Stimulated activated memory B cell treated with anti-CD40 and anti-IgM and Interleukin-4, amounts not matched to agents 10 μg/mL and 1 μg/mL and 100 μg/mL, for 72 hours (primary cell): ENCODE measurements at regions not wholly inside any gene's neighbourhood (a gene's known extent, or its start where the extent isn't known, plus 50 kb on each side); places are given as distances from the start of the nearest gene placed in this dataset.
"Not testable (repeated sequence)": the region's sequence is repeated elsewhere in the genome, so short reads cannot be mapped to it uniquely, and the experiment has no call there.

Experiments
- ATAC-seq: fragments of 150-1000 bp; cut with Tn5 transposase; 2 replicates; pipeline ENCODE4 v1.10.0; 2021
- H3K27ac Mint-ChIP-seq: one replicate; pipeline ENCODE4 v1.8.0; 2022; ENCODE audit warnings: mild to moderate bottlenecking, mixed read lengths
- H3K27me3 Mint-ChIP-seq: one replicate; pipeline ENCODE4 v1.8.0; 2022; ENCODE audit warnings: mixed read lengths
- H3K36me3 Mint-ChIP-seq: one replicate; pipeline ENCODE4 v1.8.0; 2022; ENCODE audit warnings: mixed read lengths
- H3K4me1 Mint-ChIP-seq: one replicate; pipeline ENCODE4 v1.8.0; 2022; ENCODE audit warnings: mixed read lengths
- H3K4me3 Mint-ChIP-seq: one replicate; pipeline ENCODE4 v1.8.0; 2022; ENCODE audit warnings: mild to moderate bottlenecking, moderate library complexity, mixed read lengths
- H3K9me3 Mint-ChIP-seq: one replicate; pipeline ENCODE4 v1.8.0; 2022; ENCODE audit warnings: mixed read lengths

GRCh38 chr10:65742906-65743305 lies 1182.9 kb upstream of the LRRTM3 start:
- H3K9me3 Mint-ChIP-seq: no peaks in the 10 kb centered on the region
- H3K36me3 Mint-ChIP-seq: no peaks in the 10 kb centered on the region
- no peak for ATAC-seq
- H3K27me3 Mint-ChIP-seq: no peaks in the 10 kb centered on the region
- no peak overlapping the region for H3K4me3 Mint-ChIP-seq
- H3K27ac Mint-ChIP-seq: no peak overlapping the region
- H3K4me1 Mint-ChIP-seq: no peaks in the 10 kb centered on the region

- H3K36me3 Mint-ChIP-seq: no peaks in the 10 kb centered on the region
- no peak overlapping the region for H3K4me3 Mint-ChIP-seq
- no peak overlapping the region for H3K27ac Mint-ChIP-seq
- H3K27me3 Mint-ChIP-seq: no peaks in the 10 kb centered on the region
- no peaks in the 10 kb centered on the region for H3K9me3 Mint-ChIP-seq
- ATAC-seq: no peak
- H3K4me1 Mint-ChIP-seq: no peaks in the 10 kb centered on the region
These were observed 1174.6 kb upstream of the LRRTM3 start for GRCh38 chr10:65751218-65751617.

GRCh38 chr10:65751896-65752295 lies 1173.9 kb upstream of the LRRTM3 start:
- H3K27me3 Mint-ChIP-seq: no peaks in the 10 kb centered on the region
- no peaks in the 10 kb centered on the region for H3K36me3 Mint-ChIP-seq
- no peaks in the 10 kb centered on the region for H3K4me1 Mint-ChIP-seq
- no peak overlapping the region for H3K27ac Mint-ChIP-seq
- no peak for ATAC-seq
- H3K4me3 Mint-ChIP-seq: no peak overlapping the region
- H3K9me3 Mint-ChIP-seq: no peaks in the 10 kb centered on the region

- Mint-ChIP-seq H3K27ac (no peak overlapping the region), H3K9me3 (no peaks in the 10 kb centered on the region), H3K4me3 (no peak overlapping the region)
These were observed 1172.3 kb upstream of the LRRTM3 start for GRCh38 chr10:65753532-65753931.

GRCh38 chr10:65754112-65754511 lies 1171.7 kb upstream of the LRRTM3 start:
- Mint-ChIP-seq H3K9me3 (no peaks in the 10 kb centered on the region), H3K27ac (no peak overlapping the region), H3K36me3 (no peaks in the 10 kb centered on the region), H3K4me1 (no peaks in the 10 kb centered on the region), H3K27me3 (no peaks in the 10 kb centered on the region), H3K4me3 (no peak overlapping the region)
- ATAC-seq: no peak

More at GRCh38 chr10:65753532-65753931, 1172.3 kb upstream of the LRRTM3 start:
- ATAC-seq: no peak
- Mint-ChIP-seq H3K4me1 (no peaks in the 10 kb centered on the region), H3K36me3 (no peaks in the 10 kb centered on the region), H3K27me3 (no peaks in the 10 kb centered on the region)

- H3K4me1 Mint-ChIP-seq: no peaks in the 10 kb centered on the region
- H3K4me3 Mint-ChIP-seq: no peak overlapping the region
- ATAC-seq: no peak
- peaks cover 6% of the 10 kb centered on the region for H3K9me3 Mint-ChIP-seq
- H3K36me3 Mint-ChIP-seq: no peaks in the 10 kb centered on the region
- no peak overlapping the region for H3K27ac Mint-ChIP-seq
- H3K27me3 Mint-ChIP-seq: no peaks in the 10 kb centered on the region
These were observed 1163.5 kb upstream of the LRRTM3 start for GRCh38 chr10:65762311-65762710.

- H3K4me1 Mint-ChIP-seq: no peaks in the 10 kb centered on the region
- no peaks in the 10 kb centered on the region for H3K36me3 Mint-ChIP-seq
- H3K4me3 Mint-ChIP-seq: no peak overlapping the region
- no peak for ATAC-seq
- no peaks in the 10 kb centered on the region for H3K27me3 Mint-ChIP-seq
- H3K27ac Mint-ChIP-seq: no peak overlapping the region
- peaks cover 4% of the 10 kb centered on the region for H3K9me3 Mint-ChIP-seq
These were observed 1160.8 kb upstream of the LRRTM3 start for GRCh38 chr10:65765006-65765541.

GRCh38 chr10:65769828-65770227 lies 1156.0 kb upstream of the LRRTM3 start:
- H3K9me3 Mint-ChIP-seq: peaks cover 3% of the 10 kb centered on the region
- no peak overlapping the region for H3K27ac Mint-ChIP-seq
- H3K27me3 Mint-ChIP-seq: no peaks in the 10 kb centered on the region
- H3K4me3 Mint-ChIP-seq: no peak overlapping the region
- no peaks in the 10 kb centered on the region for H3K36me3 Mint-ChIP-seq
- ATAC-seq: no peak
- no peaks in the 10 kb centered on the region for H3K4me1 Mint-ChIP-seq

- no peak overlapping the region for H3K27ac Mint-ChIP-seq
- H3K4me3 Mint-ChIP-seq: no peak overlapping the region
- no peaks in the 10 kb centered on the region for H3K4me1 Mint-ChIP-seq
- H3K27me3 Mint-ChIP-seq: no peaks in the 10 kb centered on the region
- peak; percentile 50 for ATAC-seq
- H3K36me3 Mint-ChIP-seq: no peaks in the 10 kb centered on the region
- H3K9me3 Mint-ChIP-seq: peaks cover 3% of the 10 kb centered on the region
These were observed 1147.1 kb upstream of the LRRTM3 start for GRCh38 chr10:65778753-65779152.

GRCh38 chr10:65779985-65780384 lies 1145.9 kb upstream of the LRRTM3 start:
- no peak for ATAC-seq
- H3K36me3 Mint-ChIP-seq: no peaks in the 10 kb centered on the region

GRCh38 chr10:65786279-65786678 lies 1139.6 kb upstream of the LRRTM3 start:
- Mint-ChIP-seq H3K4me3 (no peak overlapping the region), H3K27ac (no peak overlapping the region), H3K36me3 (no peaks in the 10 kb centered on the region), H3K27me3 (no peaks in the 10 kb centered on the region), H3K4me1 (no peaks in the 10 kb centered on the region), H3K9me3 (no peaks in the 10 kb centered on the region)
- ATAC-seq: no peak

More at GRCh38 chr10:65779985-65780384, 1145.9 kb upstream of the LRRTM3 start:
- Mint-ChIP-seq H3K4me1 (no peaks in the 10 kb centered on the region), H3K27ac (no peak overlapping the region), H3K27me3 (no peaks in the 10 kb centered on the region), H3K9me3 (no peaks in the 10 kb centered on the region), H3K4me3 (no peak overlapping the region)

GRCh38 chr10:65787571-65787970 lies 1138.3 kb upstream of the LRRTM3 start:
- Mint-ChIP-seq H3K4me3 (no peak overlapping the region), H3K4me1 (no peaks in the 10 kb centered on the region), H3K27me3 (no peaks in the 10 kb centered on the region), H3K36me3 (no peaks in the 10 kb centered on the region), H3K9me3 (no peaks in the 10 kb centered on the region), H3K27ac (no peak overlapping the region)
- no peak for ATAC-seq

- no peak overlapping the region for H3K27ac Mint-ChIP-seq
- no peaks in the 10 kb centered on the region for H3K4me1 Mint-ChIP-seq
- no peaks in the 10 kb centered on the region for H3K9me3 Mint-ChIP-seq
- H3K36me3 Mint-ChIP-seq: no peaks in the 10 kb centered on the region
- ATAC-seq: no peak
- no peaks in the 10 kb centered on the region for H3K27me3 Mint-ChIP-seq
- no peak overlapping the region for H3K4me3 Mint-ChIP-seq
These were observed 1137.6 kb upstream of the LRRTM3 start for GRCh38 chr10:65788271-65788670.

- Mint-ChIP-seq H3K9me3 (no peaks in the 10 kb centered on the region), H3K4me1 (no peaks in the 10 kb centered on the region), H3K27me3 (no peaks in the 10 kb centered on the region), H3K27ac (no peak overlapping the region), H3K4me3 (no peak overlapping the region), H3K36me3 (no peaks in the 10 kb centered on the region)
- no peak for ATAC-seq
These were observed 1133.9 kb upstream of the LRRTM3 start for GRCh38 chr10:65791979-65792378.

- ATAC-seq: no peak
- no peaks in the 10 kb centered on the region for H3K4me1 Mint-ChIP-seq
- peaks cover 2% of the 10 kb centered on the region for H3K9me3 Mint-ChIP-seq
- no peaks in the 10 kb centered on the region for H3K36me3 Mint-ChIP-seq
- no peaks in the 10 kb centered on the region for H3K27me3 Mint-ChIP-seq
- no peak overlapping the region for H3K4me3 Mint-ChIP-seq
- H3K27ac Mint-ChIP-seq: no peak overlapping the region
These were observed 1132.0 kb upstream of the LRRTM3 start for GRCh38 chr10:65793738-65794425.

GRCh38 chr10:65794861-65795260 lies 1131.0 kb upstream of the LRRTM3 start:
- H3K27me3 Mint-ChIP-seq, ATAC-seq, H3K36me3 Mint-ChIP-seq, H3K27ac Mint-ChIP-seq, H3K9me3 Mint-ChIP-seq, H3K4me1 Mint-ChIP-seq, H3K4me3 Mint-ChIP-seq: not testable (repeated sequence)
